SK-N-SH treated with all-trans-retinoic acid at 6 μM for 48 hours (cell line): ENCODE measurements at regions not wholly inside any gene's neighbourhood (a gene's known extent, or its start where the extent isn't known, plus 50 kb on each side); places are given as distances from the start of the nearest gene placed in this dataset.

Experiments
- ATAC-seq: fragments of 200-7000 bp; cut with Tn5 transposase; 3 replicates; pipeline ENCODE4 v1.9.1; 2020; ENCODE audit warnings: mild to moderate bottlenecking, moderate library complexity
- ARNTL ChIP-seq: fragments of 450-650 bp; formaldehyde crosslinking; IDR thresholded peaks from 2 replicates; pipeline ENCODE4 v1.5.0; 2020; ENCODE audit warnings: low read depth, mild to moderate bottlenecking, moderate library complexity, borderline replicate concordance
- BACH2 ChIP-seq: fragments of 250-450 bp; sonication (Bioruptor Pico); IDR thresholded peaks from 2 replicates; pipeline ENCODE4 v1.9.0; 2021; ENCODE audit warnings: mild to moderate bottlenecking, borderline replicate concordance
- CREB5 ChIP-seq: fragments of 250-450 bp; sonication (Bioruptor Pico); IDR thresholded peaks from 2 replicates; pipeline ENCODE4 v1.5.1; 2020; ENCODE audit warnings: low read depth, mild to moderate bottlenecking, moderate library complexity
- CSDC2 ChIP-seq: fragments of 250-450 bp; sonication (Bioruptor Pico); IDR thresholded peaks from 2 replicates; pipeline ENCODE4 v1.5.0; 2020; ENCODE audit warnings: mild to moderate bottlenecking, moderate library complexity
- CSRNP3 ChIP-seq: fragments of 250-450 bp; sonication (Bioruptor Pico); IDR thresholded peaks from 2 replicates; pipeline ENCODE4 v1.5.1; 2021; ENCODE audit warnings: mild to moderate bottlenecking, moderate library complexity
- ESRRG ChIP-seq: fragments of 250-450 bp; sonication (Bioruptor Pico); IDR thresholded peaks from 2 replicates; pipeline ENCODE4 v1.6.1; 2021; ENCODE audit warnings: mild to moderate bottlenecking
- ISL1 ChIP-seq: fragments of 250-450 bp; sonication (Bioruptor Pico); IDR thresholded peaks from 2 replicates; pipeline ENCODE4 v2.1.2; 2022; ENCODE audit warnings: mild to moderate bottlenecking, moderate library complexity
- PATZ1 ChIP-seq: fragments of 250-450 bp; sonication (Bioruptor Pico); IDR thresholded peaks from 2 replicates; pipeline ENCODE4 v1.8.0; 2020; ENCODE audit warnings: mild to moderate bottlenecking, moderate library complexity, borderline replicate concordance
- POU6F1 ChIP-seq: fragments of 250-450 bp; sonication (Bioruptor Pico); IDR thresholded peaks from 2 replicates; pipeline ENCODE4 v1.8.0; 2021; ENCODE audit warnings: low read depth, mild to moderate bottlenecking, moderate library complexity, borderline replicate concordance
- PPARA ChIP-seq: fragments of 250-450 bp; sonication (Bioruptor Pico); IDR thresholded peaks from 2 replicates; pipeline ENCODE4 v1.5.0; 2020; ENCODE audit warnings: mild to moderate bottlenecking, borderline replicate concordance
- RARB ChIP-seq: fragments of 250-450 bp; sonication (Bioruptor Pico); IDR thresholded peaks from 2 replicates; pipeline ENCODE4 v1.8.0; 2021; ENCODE audit warnings: mild to moderate bottlenecking, moderate library complexity
- SNAI2 ChIP-seq: fragments of 250-450 bp; sonication (Bioruptor Pico); IDR thresholded peaks from 2 replicates; pipeline ENCODE4 v1.5.0; 2020; ENCODE audit warnings: mild to moderate bottlenecking, moderate library complexity
- ZC3H10 ChIP-seq: fragments of 250-450 bp; sonication (Bioruptor Pico); IDR thresholded peaks from 2 replicates; pipeline ENCODE4 v1.5.1; 2021; ENCODE audit warnings: mild to moderate bottlenecking, moderate library complexity
- ZFP30 ChIP-seq: fragments of 450-650 bp; formaldehyde crosslinking; IDR thresholded peaks from 2 replicates; pipeline ENCODE4 v1.5.0; 2022; ENCODE audit warnings: mild to moderate bottlenecking, moderate library complexity
- ZNF565 ChIP-seq: fragments of 450-650 bp; formaldehyde crosslinking; conservative IDR thresholded peaks from 2 replicates; pipeline ENCODE4 v1.5.0; 2020; ENCODE audit warnings: low read depth, mild to moderate bottlenecking, moderate library complexity
- ZNF70 ChIP-seq: fragments of 450-650 bp; formaldehyde crosslinking; IDR thresholded peaks from 2 replicates; pipeline ENCODE4 v1.5.0; 2020; ENCODE audit warnings: mild to moderate bottlenecking, moderate library complexity
- ZNF8 ChIP-seq: fragments of 450-650 bp; formaldehyde crosslinking; IDR thresholded peaks from 2 replicates; pipeline ENCODE4 v1.5.0; 2020; ENCODE audit warnings: mild to moderate bottlenecking, moderate library complexity

GRCh38 chr6:144477396-144477795 lies 192.3 kb downstream of the UTRN start (continued):
- no peak for TF ChIP-seq PPARA (CRISPR knock-in tag)
- TF ChIP-seq ISL1 (CRISPR knock-in tag), result no peak

DNA sequence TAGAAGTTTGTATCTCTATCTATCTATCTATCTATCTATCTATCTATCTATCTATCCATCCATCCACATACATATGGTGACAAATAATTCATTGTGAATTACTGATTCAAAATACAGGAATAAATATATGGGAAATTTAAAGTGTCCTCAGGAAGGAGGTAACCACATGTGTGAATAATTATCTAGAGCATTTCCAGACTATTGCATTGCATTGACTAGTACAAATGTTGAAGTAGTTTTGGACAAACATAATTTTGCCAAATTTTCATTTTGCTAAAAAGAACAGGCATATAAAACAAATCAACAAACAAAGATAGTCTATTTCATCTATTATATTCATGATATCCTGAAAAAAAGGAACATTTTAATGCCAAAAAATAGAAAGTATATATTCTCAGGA lies 192.7 kb downstream of the UTRN start:
- ATAC-seq, result no peak
- TF ChIP-seq ZFP30, result no peak
- no peak for TF ChIP-seq ARNTL (CRISPR knock-in tag)
- TF ChIP-seq ZNF8 (CRISPR knock-in tag), result no peak
- no peak for TF ChIP-seq PATZ1 (CRISPR knock-in tag)
- no peak for TF ChIP-seq ESRRG (CRISPR knock-in tag)
- TF ChIP-seq CSDC2 (CRISPR knock-in tag), result no peak
- TF ChIP-seq ZNF565 (CRISPR knock-in tag), result no peak

GRCh38 chr6:144478483-144478882 lies 193.3 kb downstream of the UTRN start:
- no peak for ATAC-seq

DNA sequence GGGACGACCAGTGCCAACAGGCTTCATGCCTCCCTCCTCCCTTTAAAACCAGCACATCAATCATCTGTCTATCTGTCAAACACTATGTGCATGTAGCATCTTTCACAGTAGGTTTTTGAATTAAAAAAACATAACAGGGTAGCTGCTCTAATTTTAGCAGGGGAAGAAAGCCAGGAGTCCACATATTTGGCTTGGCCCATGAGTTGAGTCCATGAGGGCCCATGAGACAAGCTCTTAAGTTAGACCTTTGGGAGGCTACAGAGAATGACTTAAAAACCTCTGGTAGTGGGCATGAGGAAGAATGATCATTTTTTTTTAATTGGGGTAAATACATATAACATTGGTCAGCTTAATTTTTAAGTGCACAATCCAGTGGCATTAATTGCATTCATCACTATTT lies 194.9 kb downstream of the UTRN start:
- no peak for ATAC-seq
- no peak for TF ChIP-seq ISL1 (CRISPR knock-in tag)
- no peak for TF ChIP-seq POU6F1 (CRISPR knock-in tag)
- no peak for TF ChIP-seq CSRNP3
- no peak for TF ChIP-seq ZC3H10 (CRISPR knock-in tag)
- no peak for TF ChIP-seq ZNF8 (CRISPR knock-in tag)
- no peak for TF ChIP-seq ZNF70 (CRISPR knock-in tag)
- TF ChIP-seq ARNTL (CRISPR knock-in tag), result no peak
- TF ChIP-seq CREB5 (CRISPR knock-in tag), result no peak
- TF ChIP-seq PATZ1 (CRISPR knock-in tag), result no peak
- TF ChIP-seq RARB (CRISPR knock-in tag), result no peak

More at GRCh38 chr6:144478483-144478882, 193.3 kb downstream of the UTRN start:
- TF ChIP-seq ZNF565 (CRISPR knock-in tag), result no peak

DNA sequence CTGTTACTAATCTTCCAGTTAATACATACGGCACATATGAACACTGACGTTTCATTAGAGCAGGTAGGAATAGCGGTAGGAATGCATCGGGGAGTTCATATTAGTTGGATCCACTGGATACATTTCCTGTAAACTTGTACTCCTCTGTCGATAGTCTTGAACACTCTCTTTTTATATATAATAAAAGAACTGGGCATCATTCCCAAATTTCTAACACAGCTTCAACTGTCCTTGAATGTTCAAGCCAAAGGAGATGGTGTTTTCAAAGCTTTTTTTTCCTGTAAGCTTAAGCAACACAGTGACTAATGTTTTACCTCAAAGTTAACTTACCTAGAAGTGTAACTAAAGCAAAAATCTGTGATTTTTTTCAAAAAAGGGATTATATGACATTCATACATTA lies 195.3 kb downstream of the UTRN start:
- ATAC-seq, result no peak
- TF ChIP-seq PPARA (CRISPR knock-in tag), result no peak
- no peak for TF ChIP-seq ZFP30
- TF ChIP-seq, all 23 proteins: peak for 0

GRCh38 chr6:144481527-144481926 lies 196.4 kb downstream of the UTRN start:
- TF ChIP-seq ZFP30, result no peak
- no peak for TF ChIP-seq BACH2 (CRISPR knock-in tag)
- TF ChIP-seq ARNTL (CRISPR knock-in tag), result no peak
- no peak for TF ChIP-seq ZNF565 (CRISPR knock-in tag)
- no peak for TF ChIP-seq PPARA (CRISPR knock-in tag)
- no peak for TF ChIP-seq SNAI2
- no peak for TF ChIP-seq ZC3H10 (CRISPR knock-in tag)
- no peak for TF ChIP-seq PATZ1 (CRISPR knock-in tag)
- ATAC-seq, result no peak; the same call in 2 of the 3 replicates
